OCI-LY1 (cell line): ENCODE measurements at regions not wholly inside any gene's neighbourhood (a gene's known extent, or its start where the extent isn't known, plus 50 kb on each side); places are given as distances from the start of the nearest gene placed in this dataset.

Experiments used
- EZH2 ChIP-seq: fragments of 200-600 bp; sonication (generic), shearing (Covaris generic); IDR thresholded peaks from 2 replicates; pipeline ENCODE4 v1.8.0; 2017; ENCODE audit warnings: borderline replicate concordance, mixed run types, mild to moderate bottlenecking, antibody characterized with exemption, low read length, moderate library complexity, mixed read lengths
- TF ChIP-seq, protein P1 (sequence below): fragments of 200-600 bp; sonication (generic), shearing (Covaris generic); IDR thresholded peaks from 2 replicates; pipeline ENCODE4 v1.5.1; 2017; ENCODE audit warnings: mild to moderate bottlenecking, antibody characterized with exemption, low read length, moderate library complexity, mixed read lengths

DNA sequence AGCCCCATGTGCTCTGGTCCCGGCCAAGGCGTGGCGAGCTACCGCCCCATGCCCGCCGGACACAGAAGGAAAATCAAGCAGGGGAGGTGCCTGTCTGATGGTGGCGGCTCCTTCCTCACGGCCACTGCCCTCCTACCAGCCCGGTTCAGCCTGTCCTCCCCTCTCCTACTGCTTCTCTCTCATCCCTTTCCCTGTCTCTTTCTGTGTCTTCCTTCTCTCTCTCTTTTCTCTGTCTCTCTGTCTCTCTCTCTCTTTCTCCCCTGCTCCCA is 279.1 kb downstream of the ASMT start:
- TF ChIP-seq, protein P1, sequence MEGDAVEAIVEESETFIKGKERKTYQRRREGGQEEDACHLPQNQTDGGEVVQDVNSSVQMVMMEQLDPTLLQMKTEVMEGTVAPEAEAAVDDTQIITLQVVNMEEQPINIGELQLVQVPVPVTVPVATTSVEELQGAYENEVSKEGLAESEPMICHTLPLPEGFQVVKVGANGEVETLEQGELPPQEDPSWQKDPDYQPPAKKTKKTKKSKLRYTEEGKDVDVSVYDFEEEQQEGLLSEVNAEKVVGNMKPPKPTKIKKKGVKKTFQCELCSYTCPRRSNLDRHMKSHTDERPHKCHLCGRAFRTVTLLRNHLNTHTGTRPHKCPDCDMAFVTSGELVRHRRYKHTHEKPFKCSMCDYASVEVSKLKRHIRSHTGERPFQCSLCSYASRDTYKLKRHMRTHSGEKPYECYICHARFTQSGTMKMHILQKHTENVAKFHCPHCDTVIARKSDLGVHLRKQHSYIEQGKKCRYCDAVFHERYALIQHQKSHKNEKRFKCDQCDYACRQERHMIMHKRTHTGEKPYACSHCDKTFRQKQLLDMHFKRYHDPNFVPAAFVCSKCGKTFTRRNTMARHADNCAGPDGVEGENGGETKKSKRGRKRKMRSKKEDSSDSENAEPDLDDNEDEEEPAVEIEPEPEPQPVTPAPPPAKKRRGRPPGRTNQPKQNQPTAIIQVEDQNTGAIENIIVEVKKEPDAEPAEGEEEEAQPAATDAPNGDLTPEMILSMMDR = no peak
- no peak for TF ChIP-seq EZH2
